ENCODE measurements at regions not wholly inside any gene's neighbourhood (a gene's known extent, or its start where the extent isn't known, plus 50 kb on each side); places are given as distances from the start of the nearest gene placed in this dataset.

GRCh38 chr4:111650674-111651086, 494.6 kb upstream of the FAM241A start (continued):
- TF ChIP-seq ZBTB12 (CRISPR knock-in tag; IDR thresholded peaks at IDR 0.05), result no peak
- TF ChIP-seq GTF2B (IDR thresholded peaks at IDR 0.05; ENCODE audit: extremely low read depth, insufficient read length), result no peak
- TF ChIP-seq PPARD (CRISPR knock-in tag; IDR thresholded peaks at IDR 0.05), result no peak
- TF ChIP-seq ZBTB49 (CRISPR knock-in tag; IDR thresholded peaks at IDR 0.05; ENCODE audit: borderline replicate concordance), result no peak
- no peak for TF ChIP-seq ZNF121 (CRISPR knock-in tag; conservative IDR thresholded peaks at IDR 0.05)
- no peak for TF ChIP-seq TOE1 (IDR thresholded peaks at IDR 0.05; ENCODE audit: borderline replicate concordance)
- TF ChIP-seq TOE1 (CRISPR knock-in tag; IDR thresholded peaks at IDR 0.05; ENCODE audit: borderline replicate concordance, low read depth), result no peak
- no peak for TF ChIP-seq MYC (IDR thresholded peaks at IDR 0.05; ENCODE audit: low read depth, low read length)
- no peak for TF ChIP-seq MYC (CRISPR knock-in tag; IDR thresholded peaks at IDR 0.05; ENCODE audit: borderline replicate concordance, low read depth)
- TF ChIP-seq ZMIZ1 (IDR thresholded peaks at IDR 0.05; ENCODE audit: low read depth in 2 of 2, low read length in 2 of 2), result no peak
- no peak for TF ChIP-seq ZBTB2 (IDR thresholded peaks at IDR 0.05)
- no peak for TF ChIP-seq ZNF584 (CRISPR knock-in tag; IDR thresholded peaks at IDR 0.05; ENCODE audit: low read depth)
- TF ChIP-seq XRCC3 (IDR thresholded peaks at IDR 0.05), result no peak
- no peak for TF ChIP-seq ATF1 (CRISPR knock-in tag; IDR thresholded peaks at IDR 0.05)
- no peak for TF ChIP-seq ATF1 (tag; IDR thresholded peaks at IDR 0.05)
- TF ChIP-seq ERF (CRISPR knock-in tag; IDR thresholded peaks at IDR 0.05), result no peak
